Esophagus squamous epithelium (tissue), 4 donors: ENCODE measurements at regions not wholly inside any gene's neighbourhood (a gene's known extent, or its start where the extent isn't known, plus 50 kb on each side); places are given as distances from the start of the nearest gene placed in this dataset.

Source experiments
- CTCF ChIP-seq, 6 experiments: fragments of 450-650 bp in 4 of 6; fragments of 200-600 bp in 2 of 6; sonication (generic) in 2 of 6; IDR thresholded peaks; one replicate each; pipeline ENCODE4 v1.5.1; 2016 to 2019; ENCODE audit warnings: antibody characterized with exemption in 6 of 6, mild to moderate bottlenecking in 4 of 6, moderate library complexity in 4 of 6
- POLR2A ChIP-seq, 4 donors: fragments of 450-650 bp; IDR thresholded peaks; one replicate each; pipeline ENCODE4 v1.6.1; 2017; ENCODE audit warnings: antibody characterized with exemption in 4 of 4, mild to moderate bottlenecking in 4 of 4, moderate library complexity in 3 of 4

DNA sequence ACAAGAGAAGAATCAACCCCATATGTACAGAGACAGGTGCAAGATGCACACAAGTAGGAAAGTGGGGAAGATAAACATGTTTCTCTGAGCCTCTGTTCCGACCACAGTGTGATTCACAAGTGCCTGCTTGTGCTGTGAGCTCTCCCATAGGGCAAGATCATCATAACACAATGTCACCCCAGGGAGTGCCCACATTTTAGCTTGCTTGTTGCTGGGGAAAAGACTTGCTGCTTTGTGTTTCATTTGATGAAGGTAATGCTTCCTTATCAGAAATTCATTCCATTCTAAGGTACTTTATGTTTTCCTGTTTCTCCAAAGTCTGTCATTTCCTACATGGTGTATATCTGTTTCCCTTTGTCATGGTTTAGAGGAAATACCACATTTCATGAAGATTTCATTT, 304.5 kb upstream of the DIPK2B start:
- TF ChIP-seq CTCF (IDR thresholded peaks at IDR 0.05) (no peak), POLR2A (IDR thresholded peaks at IDR 0.05) (no peak)
